ENCODE measurements at regions not wholly inside any gene's neighbourhood (a gene's known extent, or its start where the extent isn't known, plus 50 kb on each side); places are given as distances from the start of the nearest gene placed in this dataset.
"Not testable (repeated sequence)": the region's sequence is repeated elsewhere in the genome, so short reads cannot be mapped to it uniquely, and the experiment has no call there.

- Mint-ChIP-seq H3K36me3 (ENCODE audit: low read depth) (peaks cover 2% of the 10 kb centered on the region), H3K27me3 (ENCODE audit: low read depth) (no peaks in the 10 kb centered on the region), H3K9me3 (no peaks in the 10 kb centered on the region), H3K27ac (no peak overlapping the region), H3K4me3 (no peak overlapping the region), H3K4me1 (ENCODE audit: low read depth) (peaks cover 30% of the 10 kb centered on the region)
- no peak for DNase-seq
- CTCF ChIA-PET: no interaction called here
- intact Hi-C loops (cut with micrococcal nuclease): no loop called here
Observed at GRCh38 chr3:106341586-106342162, 472.9 kb upstream of the CBLB start.

GRCh38 chr3:106342386-106342785, 473.6 kb upstream of the CBLB start:
- no peak for DNase-seq
- no peak overlapping the region for H3K27ac Mint-ChIP-seq
- no peaks in the 10 kb centered on the region for H3K9me3 Mint-ChIP-seq
- H3K36me3 Mint-ChIP-seq (ENCODE audit: low read depth): peaks cover 2% of the 10 kb centered on the region
- H3K27me3 Mint-ChIP-seq (ENCODE audit: low read depth): no peaks in the 10 kb centered on the region
- intact Hi-C loops (cut with micrococcal nuclease): no loop called here
- CTCF ChIA-PET: no interaction called here
- H3K4me1 Mint-ChIP-seq (ENCODE audit: low read depth): peaks cover 23% of the 10 kb centered on the region
- no peak overlapping the region for H3K4me3 Mint-ChIP-seq

- Mint-ChIP-seq H3K27ac (no peak overlapping the region), H3K4me1 (ENCODE audit: low read depth) (peaks cover 14% of the 10 kb centered on the region), H3K9me3 (no peaks in the 10 kb centered on the region), H3K4me3 (no peak overlapping the region), H3K27me3 (ENCODE audit: low read depth) (no peaks in the 10 kb centered on the region), H3K36me3 (ENCODE audit: low read depth) (no peaks in the 10 kb centered on the region)
- intact Hi-C loops (cut with micrococcal nuclease): no loop called here
- no peak for DNase-seq
- CTCF ChIA-PET: interaction anchor here (0.7 kb wide), 1 partner anchor 373 kb away, joined by 3 read pairs; no protein-coding TSS in a partner anchor
Observed at GRCh38 chr3:106343811-106344210, 475.0 kb upstream of the CBLB start.

- no peaks in the 10 kb centered on the region for H3K9me3 Mint-ChIP-seq
- CTCF ChIA-PET: interaction anchor here (0.7 kb wide), 1 partner anchor 28 kb away, joined by 3 read pairs; no protein-coding TSS in a partner anchor
- DNase-seq: no peak
- intact Hi-C loops (cut with micrococcal nuclease): no loop called here
- H3K4me1 Mint-ChIP-seq (ENCODE audit: low read depth): peaks cover 12% of the 10 kb centered on the region
- no peak overlapping the region for H3K4me3 Mint-ChIP-seq
- H3K27me3 Mint-ChIP-seq (ENCODE audit: low read depth): no peaks in the 10 kb centered on the region
- no peaks in the 10 kb centered on the region for H3K36me3 Mint-ChIP-seq (ENCODE audit: low read depth)
- H3K27ac Mint-ChIP-seq: no peak overlapping the region
Observed at GRCh38 chr3:106345353-106346027, 476.7 kb upstream of the CBLB start.

- intact Hi-C loops (cut with micrococcal nuclease): no loop called here
- CTCF ChIA-PET: no interaction called here
- Mint-ChIP-seq H3K9me3 (no peaks in the 10 kb centered on the region), H3K27me3 (ENCODE audit: low read depth) (no peaks in the 10 kb centered on the region), H3K4me3 (no peak overlapping the region), H3K36me3 (ENCODE audit: low read depth) (peaks cover 2% of the 10 kb centered on the region), H3K27ac (no peak overlapping the region), H3K4me1 (ENCODE audit: low read depth) (peaks cover 12% of the 10 kb centered on the region)
- DNase-seq: no peak
Observed at GRCh38 chr3:106347350-106347749, 478.5 kb upstream of the CBLB start.

GRCh38 chr3:106348139-106348690, 479.4 kb upstream of the CBLB start:
- intact Hi-C loops (cut with micrococcal nuclease): no loop called here
- Mint-ChIP-seq H3K27me3 (ENCODE audit: low read depth) (no peaks in the 10 kb centered on the region), H3K4me3 (no peak overlapping the region), H3K27ac (no peak overlapping the region), H3K9me3 (no peaks in the 10 kb centered on the region), H3K36me3 (ENCODE audit: low read depth) (peaks cover 2% of the 10 kb centered on the region), H3K4me1 (ENCODE audit: low read depth) (peaks cover 12% of the 10 kb centered on the region)
- no peak for DNase-seq
- CTCF ChIA-PET: no interaction called here

- Mint-ChIP-seq H3K4me3 (no peak overlapping the region), H3K27me3 (ENCODE audit: low read depth) (no peaks in the 10 kb centered on the region), H3K36me3 (ENCODE audit: low read depth) (peaks cover 2% of the 10 kb centered on the region), H3K4me1 (ENCODE audit: low read depth) (peaks cover 12% of the 10 kb centered on the region), H3K9me3 (no peaks in the 10 kb centered on the region), H3K27ac (no peak overlapping the region)
- DNase-seq: no peak
- CTCF ChIA-PET: interaction anchor here (0.6 kb wide), 1 partner anchor 275 kb away, joined by 3 read pairs; no protein-coding TSS in a partner anchor
- intact Hi-C loops (cut with micrococcal nuclease): no loop called here
Observed at GRCh38 chr3:106349191-106349881, 480.5 kb upstream of the CBLB start.

- H3K4me3 Mint-ChIP-seq: no peak overlapping the region
- DNase-seq: no peak
- no peak overlapping the region for H3K27ac Mint-ChIP-seq
- peaks cover 2% of the 10 kb centered on the region for H3K36me3 Mint-ChIP-seq (ENCODE audit: low read depth)
- H3K27me3 Mint-ChIP-seq (ENCODE audit: low read depth): no peaks in the 10 kb centered on the region
- no peaks in the 10 kb centered on the region for H3K4me1 Mint-ChIP-seq (ENCODE audit: low read depth)
- CTCF ChIA-PET: no interaction called here
- H3K9me3 Mint-ChIP-seq: no peaks in the 10 kb centered on the region
- intact Hi-C loops (cut with micrococcal nuclease): loop anchor here (5.0 kb wide), 1 partner anchor 46 kb away; no protein-coding TSS in a partner anchor
Observed at GRCh38 chr3:106355873-106356272, 487.1 kb upstream of the CBLB start.

GRCh38 chr3:106359692-106360091, 490.9 kb upstream of the CBLB start:
- Mint-ChIP-seq H3K36me3 (ENCODE audit: low read depth) (no peaks in the 10 kb centered on the region), H3K27ac (no peak overlapping the region), H3K9me3 (peaks cover 8% of the 10 kb centered on the region), H3K27me3 (ENCODE audit: low read depth) (no peaks in the 10 kb centered on the region), H3K4me3 (no peak overlapping the region), H3K4me1 (ENCODE audit: low read depth) (no peaks in the 10 kb centered on the region)
- CTCF ChIA-PET: no interaction called here
- DNase-seq: no peak
- intact Hi-C loops (cut with micrococcal nuclease): loop anchor here (5.0 kb wide), 1 partner anchor 43 kb away; no protein-coding TSS in a partner anchor

GRCh38 chr3:106360901-106361300, 492.1 kb upstream of the CBLB start:
- H3K4me3 Mint-ChIP-seq; intact Hi-C loops (cut with micrococcal nuclease); H3K4me1 Mint-ChIP-seq (ENCODE audit: low read depth); H3K36me3 Mint-ChIP-seq (ENCODE audit: low read depth); DNase-seq; CTCF ChIA-PET; H3K27ac Mint-ChIP-seq; H3K27me3 Mint-ChIP-seq (ENCODE audit: low read depth): not testable (repeated sequence)
- peaks cover 10% of the 10 kb centered on the region for H3K9me3 Mint-ChIP-seq

- Mint-ChIP-seq H3K27ac (no peak overlapping the region), H3K4me1 (ENCODE audit: low read depth) (peaks cover 7% of the 10 kb centered on the region), H3K9me3 (peaks cover 10% of the 10 kb centered on the region), H3K4me3 (no peak overlapping the region), H3K36me3 (ENCODE audit: low read depth) (no peaks in the 10 kb centered on the region), H3K27me3 (ENCODE audit: low read depth) (no peaks in the 10 kb centered on the region)
- CTCF ChIA-PET: no interaction called here
- DNase-seq: no peak
- intact Hi-C loops (cut with micrococcal nuclease): no loop called here
Observed at GRCh38 chr3:106364477-106364876, 495.7 kb upstream of the CBLB start.

- Mint-ChIP-seq H3K4me1 (ENCODE audit: low read depth) (peaks cover 7% of the 10 kb centered on the region), H3K36me3 (ENCODE audit: low read depth) (no peaks in the 10 kb centered on the region), H3K9me3 (peaks cover 10% of the 10 kb centered on the region), H3K4me3 (no peak overlapping the region), H3K27me3 (ENCODE audit: low read depth) (no peaks in the 10 kb centered on the region), H3K27ac (no peak overlapping the region)
- DNase-seq: no peak
- intact Hi-C loops (cut with micrococcal nuclease): no loop called here
- CTCF ChIA-PET: no interaction called here
Observed at GRCh38 chr3:106365061-106365691, 496.4 kb upstream of the CBLB start.
